GM19463 (cell line): ENCODE measurements at regions not wholly inside any gene's neighbourhood (a gene's known extent, or its start where the extent isn't known, plus 50 kb on each side); places are given as distances from the start of the nearest gene placed in this dataset.

Source experiments
- ATAC-seq: cut with Tn5 transposase; IDR thresholded peaks from one replicate; pipeline ENCODE4 v1.9.1; 2021; ENCODE audit warnings: mild to moderate bottlenecking, moderate library complexity; ENCODE audit not compliant: unreplicated experiment

GRCh38 chr12:124418791-124419190 lies 123.9 kb downstream of the RFLNA start:
- no peak for ATAC-seq

DNA sequence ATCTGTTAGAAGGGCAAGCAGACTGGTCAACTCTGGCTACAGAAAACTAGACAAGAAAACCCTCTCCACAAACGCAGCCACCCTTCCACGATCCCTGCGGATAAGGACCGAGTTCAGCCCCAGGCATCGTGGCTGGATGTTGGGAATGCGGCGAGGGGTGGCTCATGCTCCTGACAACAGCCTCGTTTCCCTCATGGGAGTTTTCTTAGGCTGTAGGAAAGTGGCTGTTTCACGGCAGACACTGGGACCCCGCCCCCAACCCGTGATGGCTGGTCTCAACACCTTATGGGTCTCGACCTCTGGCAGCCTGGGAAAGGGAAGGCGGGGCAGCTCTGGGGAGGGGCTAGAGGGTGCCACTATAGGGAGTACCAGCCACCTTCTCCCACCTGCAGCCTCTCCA lies 123.3 kb downstream of the RFLNA start:
- no peak for ATAC-seq

DNA sequence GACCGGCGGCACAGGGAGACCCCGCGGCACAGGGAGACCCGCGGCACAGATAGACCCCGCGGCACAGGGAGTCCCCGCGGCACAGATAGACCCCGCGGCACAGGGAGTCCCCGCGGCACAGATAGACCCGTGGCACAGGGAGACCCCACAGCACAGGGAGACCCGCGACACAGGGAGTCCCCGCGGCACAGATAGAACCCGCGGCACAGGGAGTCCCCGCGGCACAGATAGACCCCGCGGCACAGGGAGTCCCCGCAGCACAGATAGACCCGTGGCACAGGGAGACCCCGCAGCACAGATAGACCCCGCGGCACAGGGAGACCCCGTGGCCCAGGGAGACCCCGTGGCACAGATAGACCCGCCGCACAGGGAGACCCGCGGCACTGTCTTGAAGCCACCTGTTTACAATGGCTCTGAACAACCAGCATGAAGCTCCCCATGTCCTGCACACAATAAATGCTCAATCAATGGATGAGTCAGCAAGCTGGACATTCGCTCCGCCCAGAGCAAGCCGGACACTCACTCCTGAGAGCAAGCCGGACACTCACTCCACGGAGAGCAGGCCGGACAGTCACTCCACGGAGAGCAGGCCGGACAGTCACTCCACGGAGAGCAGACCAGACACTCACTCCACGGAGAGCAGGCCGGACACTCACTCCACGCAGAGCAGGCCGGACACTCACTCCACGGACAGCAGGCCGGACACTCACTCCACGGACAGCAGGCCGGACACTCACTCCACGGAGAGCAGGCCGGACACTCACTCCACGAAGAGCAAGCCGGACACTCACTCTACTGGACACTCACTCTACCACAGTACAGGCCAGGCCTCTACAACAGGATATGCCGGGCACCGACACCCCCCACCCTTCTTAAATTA lies 121.9 kb downstream of the RFLNA start:
- no peak for ATAC-seq

DNA sequence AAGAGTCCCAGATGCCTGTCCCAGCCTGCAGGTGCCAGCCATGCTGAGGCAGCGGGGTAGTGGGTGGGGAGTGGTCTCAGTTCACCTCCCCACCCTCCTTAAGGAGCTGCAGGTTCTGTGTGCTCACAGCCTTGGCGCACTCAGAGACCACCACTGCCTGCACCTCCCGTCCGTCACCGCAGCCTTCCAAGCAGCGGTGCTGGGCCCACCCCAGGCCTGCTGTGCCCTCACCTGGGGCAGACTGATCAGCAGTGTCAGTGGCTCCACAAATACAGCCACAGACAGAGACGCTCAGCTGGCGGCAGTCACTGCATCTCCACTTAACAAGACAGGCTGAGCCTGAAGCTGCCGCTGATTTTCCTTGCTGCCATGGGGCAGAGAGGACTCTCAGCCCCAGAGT lies 120.2 kb downstream of the RFLNA start:
- no peak for ATAC-seq

GRCh38 chr12:124413915-124414314 lies 119.0 kb downstream of the RFLNA start:
- no peak for ATAC-seq

DNA sequence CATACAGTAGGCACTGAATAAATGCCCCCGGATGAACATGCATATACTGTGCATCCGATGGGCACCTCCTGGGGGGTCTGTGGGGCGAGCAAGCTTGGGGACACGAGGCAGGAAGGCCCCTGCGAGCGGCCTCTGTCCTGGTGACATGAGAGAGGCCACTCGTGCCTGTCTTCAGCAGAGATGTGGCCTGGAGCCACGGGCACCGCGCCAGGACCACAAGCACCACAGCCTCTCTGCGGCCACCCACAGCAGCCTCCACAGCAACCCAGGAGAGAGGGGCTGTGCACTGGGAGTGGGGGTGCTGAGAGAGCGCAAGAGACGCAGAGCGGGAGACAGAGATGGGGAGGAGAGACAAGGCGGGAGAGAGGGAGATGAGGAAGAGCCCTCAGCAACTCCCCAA lies 118.5 kb downstream of the RFLNA start:
- no peak for ATAC-seq

DNA sequence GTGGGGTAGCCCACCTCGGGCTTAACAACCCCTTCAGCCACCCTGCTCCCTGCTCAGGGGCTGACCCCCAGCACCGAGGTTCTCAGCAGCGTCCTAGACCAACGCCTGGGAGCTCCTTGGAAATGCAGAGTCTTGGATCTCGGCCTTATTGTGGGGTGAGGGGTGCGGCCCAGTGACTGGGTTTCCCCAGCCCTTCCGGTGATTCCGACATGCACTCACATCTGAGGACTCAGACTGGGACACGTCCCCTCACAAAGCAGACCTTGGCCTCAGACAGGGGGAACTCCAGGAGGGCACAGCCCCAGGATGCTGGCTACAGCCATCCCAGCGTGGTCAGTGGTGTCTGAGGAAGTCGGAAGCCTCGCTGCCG lies 117.7 kb downstream of the RFLNA start:
- no peak for ATAC-seq

- ATAC-seq = no peak
Measured at GRCh38 chr12:124411953-124412645, 117.2 kb downstream of the RFLNA start.

GRCh38 chr12:124411281-124411878 lies 116.5 kb downstream of the RFLNA start:
- no peak for ATAC-seq

DNA sequence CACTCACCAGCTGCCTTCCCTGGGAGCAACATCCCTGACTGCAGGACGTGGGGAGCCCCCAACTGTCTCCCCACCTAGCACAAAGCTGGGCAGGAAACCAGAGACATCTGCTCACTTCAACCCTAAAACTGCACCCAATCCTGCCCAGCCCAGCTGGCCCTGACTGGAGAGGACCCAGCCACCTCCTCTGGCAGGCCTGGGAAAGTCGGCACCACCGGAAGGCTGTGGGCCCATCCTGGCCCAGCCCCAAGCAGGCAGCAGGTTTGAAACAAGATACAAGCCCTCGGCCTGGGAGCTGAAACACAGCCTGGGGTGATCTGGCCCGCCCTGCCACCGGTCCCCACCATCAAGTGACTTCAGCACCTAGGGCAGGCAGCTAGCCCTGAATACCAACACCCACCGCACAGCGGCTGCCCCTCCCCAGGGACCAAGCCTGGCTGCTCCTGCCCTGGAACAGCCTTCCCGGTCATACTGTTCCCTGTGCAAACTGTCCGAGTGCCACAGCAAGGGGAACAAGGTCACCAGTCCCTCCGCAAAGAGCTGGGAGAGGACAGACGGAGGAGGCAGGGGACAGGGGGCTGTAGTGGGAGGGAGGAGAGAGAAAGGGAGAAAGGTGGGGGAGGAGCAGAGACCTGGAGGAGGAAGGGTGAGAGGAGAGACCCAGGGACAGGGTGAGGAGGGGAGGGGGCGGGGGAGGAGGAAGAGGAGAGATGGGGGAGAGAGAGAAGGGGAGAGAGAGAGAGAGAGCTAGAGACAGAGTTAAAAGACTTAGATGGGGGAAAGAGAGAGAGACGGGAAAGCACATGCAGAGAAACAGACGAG lies 115.7 kb downstream of the RFLNA start:
- no peak for ATAC-seq

DNA sequence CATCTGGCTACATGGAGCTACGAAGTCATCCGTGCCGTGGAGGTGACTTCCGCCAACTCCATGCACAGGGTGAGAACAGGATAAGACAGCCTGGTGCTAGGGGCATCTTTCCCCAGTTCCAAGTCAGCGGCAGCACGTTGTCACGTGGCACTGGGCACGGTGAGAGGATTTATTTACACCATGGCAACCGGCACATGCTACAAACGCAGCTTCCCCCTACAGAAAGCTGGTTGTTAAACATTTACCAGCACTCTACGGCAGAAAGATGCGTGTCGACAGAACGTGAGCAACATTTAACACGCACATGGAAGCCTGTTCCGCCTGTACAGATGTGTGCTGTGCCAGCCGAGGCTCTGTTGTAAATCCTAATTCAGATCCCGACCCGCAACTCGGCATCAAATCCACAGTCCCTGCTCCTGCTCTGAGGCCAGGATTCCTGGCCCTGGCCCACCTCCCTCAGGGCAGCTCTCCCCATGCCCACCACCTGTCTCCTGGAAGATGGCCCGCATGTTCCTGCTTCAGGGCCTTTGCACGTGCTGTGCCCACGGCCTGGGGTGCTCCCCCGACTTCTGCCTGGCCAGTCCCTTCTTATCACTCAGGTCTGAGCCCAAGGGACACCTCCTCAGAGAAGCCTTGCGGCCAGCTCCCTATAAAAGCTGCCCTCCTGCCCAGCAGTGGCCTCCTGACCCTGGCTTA lies 114.1 kb downstream of the RFLNA start:
- no peak for ATAC-seq

- ATAC-seq = no peak
Measured at GRCh38 chr12:124407074-124407473, 112.2 kb downstream of the RFLNA start.

DNA sequence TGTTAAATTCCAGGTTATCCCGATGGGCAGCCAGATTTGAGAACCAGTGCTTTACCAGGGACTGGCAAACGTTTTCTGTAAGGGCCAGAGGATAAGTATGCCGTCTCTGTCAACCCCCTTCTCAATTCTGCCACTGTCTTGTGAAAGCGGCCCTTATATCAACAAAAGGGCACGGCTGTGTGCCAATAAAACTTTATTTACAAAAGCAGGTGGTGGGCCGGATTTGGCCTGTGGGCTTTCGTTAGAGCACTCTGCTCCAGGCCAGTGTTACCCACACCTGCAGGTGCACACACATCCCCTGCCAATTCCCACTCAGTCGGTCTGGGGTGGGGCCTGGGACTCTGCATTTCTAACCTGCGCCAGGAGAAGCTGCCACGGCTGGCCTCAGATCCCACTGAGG lies 111.2 kb downstream of the RFLNA start:
- no peak for ATAC-seq

DNA sequence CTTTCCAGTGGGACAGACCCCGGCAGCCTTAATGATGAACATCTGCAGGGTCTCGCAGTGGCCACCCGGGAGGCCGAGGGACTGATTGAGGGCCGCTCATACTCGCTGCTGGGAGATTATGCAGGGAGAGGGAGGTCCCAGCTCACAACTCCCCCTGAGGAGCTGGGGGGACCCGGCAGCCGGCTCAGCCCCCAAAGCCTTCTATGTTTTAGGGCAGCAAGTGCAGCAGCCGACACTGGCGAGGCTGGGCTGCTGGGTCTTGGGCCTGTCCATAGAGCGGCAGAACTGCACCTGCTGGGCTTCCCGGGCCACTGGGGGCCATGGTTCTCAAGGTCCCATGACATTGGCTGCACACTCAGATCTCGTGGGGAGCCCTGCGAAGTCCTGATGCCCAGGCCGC lies 110.7 kb downstream of the RFLNA start:
- no peak for ATAC-seq

DNA sequence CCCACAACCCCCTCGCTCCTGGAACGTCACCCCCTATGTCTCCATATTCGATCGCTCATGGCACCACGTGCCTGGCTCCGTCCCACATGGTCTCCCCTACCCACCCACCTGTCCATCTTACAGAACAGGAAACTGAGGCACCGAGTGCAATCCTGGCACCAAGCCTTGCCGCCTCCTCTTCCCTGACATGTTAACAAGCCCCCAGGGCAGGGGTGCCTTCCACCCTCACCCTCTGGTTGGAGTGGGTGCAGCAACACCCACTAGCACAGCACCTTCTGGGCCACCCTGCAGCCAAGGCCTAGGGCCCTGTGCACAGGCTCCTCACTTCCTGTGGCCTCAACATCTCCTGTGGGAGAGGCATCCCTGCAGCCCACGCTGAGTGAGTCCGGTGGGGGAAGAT lies 110.3 kb downstream of the RFLNA start:
- ATAC-seq = no peak

DNA sequence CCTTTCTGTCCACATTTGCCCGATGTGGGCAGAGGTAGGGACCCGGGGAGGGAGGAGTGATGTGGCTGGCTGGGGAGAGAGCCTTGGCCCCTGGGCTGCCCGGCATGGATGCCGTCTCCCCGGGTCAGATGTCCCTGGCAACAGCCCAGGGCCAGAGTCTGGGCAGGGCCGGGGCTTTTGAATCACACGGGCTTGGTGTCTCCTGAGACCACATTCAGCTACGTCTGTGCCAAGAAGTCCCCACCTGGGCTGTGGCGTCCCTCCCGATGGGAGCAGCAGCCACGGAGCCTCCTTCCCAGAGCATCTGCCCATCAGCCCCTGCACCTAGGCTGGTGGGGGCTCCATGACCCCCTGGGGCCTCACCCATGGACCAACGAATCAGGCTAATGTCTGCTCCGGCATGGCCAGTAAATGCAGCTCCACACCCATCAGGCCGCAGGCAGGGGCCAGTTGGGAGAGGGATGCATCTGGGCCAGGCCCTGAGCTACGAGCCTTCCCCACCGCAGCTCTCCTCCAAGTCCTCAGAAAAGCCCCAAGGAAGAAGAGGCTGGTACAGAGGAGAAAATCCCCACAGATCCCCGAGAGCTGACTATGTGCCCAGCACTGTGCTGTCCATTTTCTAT lies 109.4 kb downstream of the RFLNA start:
- ATAC-seq = no peak

DNA sequence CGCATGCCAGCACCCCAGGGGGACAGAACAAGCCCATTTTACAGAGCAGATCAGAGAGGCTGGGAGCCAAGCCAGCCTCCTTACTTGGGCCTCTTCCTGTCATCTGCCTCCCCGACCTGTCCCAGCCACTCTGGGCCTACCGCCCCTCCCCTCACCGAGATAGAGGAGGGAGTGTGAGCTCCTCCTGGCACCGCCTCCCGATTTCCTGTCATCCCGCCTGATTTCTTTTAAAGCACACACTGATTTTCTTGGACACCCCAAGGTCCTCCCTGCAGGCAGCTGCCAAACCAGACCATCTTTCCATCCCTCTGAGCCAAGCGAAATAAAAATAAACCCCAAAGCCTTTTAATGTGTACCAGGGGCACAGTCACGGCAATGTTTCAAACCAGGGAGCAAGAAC lies 108.4 kb downstream of the RFLNA start:
- no peak for ATAC-seq

DNA sequence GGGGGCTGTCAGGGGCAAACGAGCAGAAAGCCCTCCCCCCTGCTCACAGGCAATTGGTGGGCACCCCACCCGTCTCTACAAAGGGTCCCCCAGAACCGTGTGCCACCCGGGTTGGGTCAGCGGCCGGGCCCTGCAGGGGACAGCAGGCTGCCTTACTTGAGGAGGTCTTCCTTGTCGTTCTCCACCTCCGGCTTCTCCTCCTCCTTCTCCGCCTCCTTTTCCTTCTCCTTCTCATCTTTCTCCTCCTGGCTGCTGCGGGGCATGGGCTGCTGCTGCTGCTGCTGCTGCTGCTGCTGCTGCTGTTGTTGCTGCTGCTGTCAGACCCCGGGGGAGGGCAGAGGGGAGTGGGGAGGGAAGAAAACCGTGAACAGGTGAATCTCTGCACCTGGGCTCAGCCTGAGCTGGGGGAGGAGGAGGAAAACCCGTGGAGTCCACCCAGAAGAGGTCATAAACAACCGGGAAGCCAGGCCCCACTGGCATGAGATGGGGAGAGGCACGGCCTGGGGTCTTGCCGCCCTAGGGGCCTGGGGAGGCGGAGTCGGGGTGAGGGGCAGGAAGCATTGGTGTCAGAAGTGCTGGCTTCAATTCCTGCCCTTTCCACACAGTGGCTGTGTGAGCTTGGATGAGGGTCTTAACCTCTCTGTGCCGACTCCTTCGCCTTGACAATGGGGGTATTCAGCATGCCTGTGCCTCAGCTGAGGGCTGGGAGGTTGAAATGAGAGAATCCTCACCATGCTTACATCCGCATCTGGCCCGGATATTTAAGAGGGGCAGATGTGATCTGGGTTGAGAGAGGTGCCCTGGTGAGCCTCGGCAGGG lies 107.6 kb downstream of the RFLNA start:
- no peak for ATAC-seq

DNA sequence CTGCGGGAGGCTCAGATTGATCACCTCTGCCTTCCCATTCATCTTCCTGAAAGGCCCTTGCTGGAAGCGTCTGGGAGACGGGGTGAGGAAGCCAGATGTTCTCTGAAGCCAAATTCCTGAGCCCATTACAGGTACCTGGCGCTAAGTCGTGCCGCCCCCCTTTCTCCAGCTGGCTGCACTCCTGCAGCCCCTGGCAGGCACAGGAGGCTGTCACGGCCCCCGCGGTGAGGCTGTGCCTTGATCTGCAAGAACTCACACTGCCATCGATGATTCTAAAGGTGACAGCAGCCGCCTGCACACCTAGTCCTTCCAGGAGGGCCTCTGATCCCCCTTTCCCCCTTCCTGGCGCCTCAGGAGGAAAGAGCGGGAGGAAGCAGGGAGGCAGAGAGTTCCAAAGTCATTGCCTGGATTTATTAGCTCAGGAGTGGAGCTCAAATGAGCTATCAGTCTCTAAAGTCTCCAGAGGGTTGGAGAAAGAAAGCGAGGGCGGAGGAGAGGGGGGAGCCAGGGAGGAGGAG lies 106.9 kb downstream of the RFLNA start:
- no peak for ATAC-seq
